Adrenal gland (tissue), 9 donors: ENCODE measurements at regions not wholly inside any gene's neighbourhood (a gene's known extent, or its start where the extent isn't known, plus 50 kb on each side); places are given as distances from the start of the nearest gene placed in this dataset.
A peak's percentile ranks its signal among the peaks of the same experiment; 100 is the strongest.

Source experiments
- DNase-seq, 7 donors: peaks; one replicate each; pipeline ENCODE4 v3.0.0-alpha.2; 2019 to 2020
- H3K27ac ChIP-seq, 5 donors: fragments of 200-600 bp; sonication (generic) in 4 of 5; 1 replicate in 3 of 5; 2 replicates in 2 of 5; pipeline versions ENCODE4 v1.5.1 to v1.8.0; 2016 to 2020; ENCODE audit warnings: mild to moderate bottlenecking in 1 of 5
- H3K27me3 ChIP-seq: fragments of 200-600 bp; 2 replicates; pipeline ENCODE4 v1.8.0; 2021
- H3K36me3 ChIP-seq, 2 donors: fragments of 200-600 bp; replicated peaks in 1 of 2; 1 replicate in 1 of 2; 2 replicates in 1 of 2; pipeline versions ENCODE4 v1.5.1 to v1.8.0; 2018 to 2022
- H3K4me1 ChIP-seq, 2 donors: fragments of 200-600 bp; replicated peaks in 1 of 2; 1 replicate in 1 of 2; 2 replicates in 1 of 2; pipeline versions ENCODE4 v1.5.1 to v1.8.0; 2018 to 2021
- H3K4me3 ChIP-seq, 4 donors: fragments of 200-600 bp; sonication (generic) in 3 of 4; one replicate each; pipeline ENCODE4 v1.5.1; 2016 to 2018
- H3K9me3 ChIP-seq, 3 donors: fragments of 200-600 bp; sonication (generic) in 1 of 3; replicated peaks in 1 of 3; 1 replicate in 2 of 3; 2 replicates in 1 of 3; pipeline versions ENCODE4 v1.5.1 to v1.8.0; 2016 to 2021
- POLR2A ChIP-seq, 2 donors: fragments of 450-650 bp; IDR thresholded peaks; one replicate each; pipeline ENCODE4 v1.6.1; 2017; ENCODE audit warnings: antibody characterized with exemption in 2 of 2, mild to moderate bottlenecking in 2 of 2, moderate library complexity in 1 of 2
- WGBS, 4 donors: extraction: QIAGEN DNeasy Blood & Tissue Kit in 2 of 4; methylation state at CpG; one replicate each; pipeline versions ENCODE4 v1.1.5 to v1.1.7; 2013 to 2017; 5-methylcytosine and 5-hydroxymethylcytosine counted together
- intact Hi-C, 2 donors: fragments of 100-400 bp; cut with DNase I; formaldehyde crosslinking; loops; one replicate each; pipeline versions ENCODE4 v1.14.1 to v1.15.0; 2022 to 2023
- TF ChIP-seq, protein P1 (sequence below), 6 experiments: fragments of 450-650 bp in 4 of 6; fragments of 200-600 bp in 2 of 6; sonication (generic) in 1 of 6; IDR thresholded peaks; 1 replicate in 5 of 6; 2 replicates in 1 of 6; pipeline versions ENCODE4 v1.5.1 to v1.8.0; 2016 to 2021; ENCODE audit warnings: antibody characterized with exemption in 6 of 6, mild to moderate bottlenecking in 2 of 6, moderate library complexity in 1 of 6
- donor health status: healthy with polysubstance abuse.
- donor health status: Bipolar disorder and iron deficiency.
- donor health status: DM: yes; HTN: yes; CAD: no.
- donor health status: DM: no; HTN: no; CAD: no.
- donor health status: DM: no; HTN: no; CAD: no.

DNA sequence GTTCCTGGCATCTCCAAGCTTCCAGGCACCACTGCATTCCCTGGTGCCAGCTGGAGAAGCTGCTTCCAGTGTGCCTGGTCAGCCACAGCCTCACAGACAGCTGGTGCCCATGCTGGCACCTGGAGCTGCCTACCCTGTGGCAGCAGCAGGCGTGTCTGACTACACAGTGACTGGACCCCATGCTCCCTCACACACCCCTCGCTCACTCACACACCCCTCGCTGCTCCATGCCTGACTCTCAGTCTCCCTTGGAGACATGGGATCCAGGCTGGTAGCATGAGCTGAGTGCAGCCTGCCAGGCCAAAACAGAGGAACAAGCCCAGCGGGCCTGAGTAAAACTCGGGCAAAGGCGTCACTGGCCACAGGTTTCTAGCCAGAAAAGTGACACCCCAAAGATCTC, 59.1 kb upstream of the SMIM36 start:
- Histone ChIP-seq H3K9me3 (no peaks in the 10 kb centered on the region), H3K4me1 (peaks cover 9 to 11% of the 10 kb centered on the region in 2 donors), H3K4me3 (no peak overlapping the region), H3K27ac (no peak overlapping the region), H3K27me3 (no peaks in the 10 kb centered on the region), H3K36me3 (no peaks in the 10 kb centered on the region)
- no peak for DNase-seq
- WGBS, 4 donors, result 73 to 94% (median 89%) methylated on average over 5 to 6 of the region's 6 CpGs
- TF ChIP-seq POLR2A (IDR thresholded peaks at IDR 0.05), result no peak
- TF ChIP-seq, protein P1, sequence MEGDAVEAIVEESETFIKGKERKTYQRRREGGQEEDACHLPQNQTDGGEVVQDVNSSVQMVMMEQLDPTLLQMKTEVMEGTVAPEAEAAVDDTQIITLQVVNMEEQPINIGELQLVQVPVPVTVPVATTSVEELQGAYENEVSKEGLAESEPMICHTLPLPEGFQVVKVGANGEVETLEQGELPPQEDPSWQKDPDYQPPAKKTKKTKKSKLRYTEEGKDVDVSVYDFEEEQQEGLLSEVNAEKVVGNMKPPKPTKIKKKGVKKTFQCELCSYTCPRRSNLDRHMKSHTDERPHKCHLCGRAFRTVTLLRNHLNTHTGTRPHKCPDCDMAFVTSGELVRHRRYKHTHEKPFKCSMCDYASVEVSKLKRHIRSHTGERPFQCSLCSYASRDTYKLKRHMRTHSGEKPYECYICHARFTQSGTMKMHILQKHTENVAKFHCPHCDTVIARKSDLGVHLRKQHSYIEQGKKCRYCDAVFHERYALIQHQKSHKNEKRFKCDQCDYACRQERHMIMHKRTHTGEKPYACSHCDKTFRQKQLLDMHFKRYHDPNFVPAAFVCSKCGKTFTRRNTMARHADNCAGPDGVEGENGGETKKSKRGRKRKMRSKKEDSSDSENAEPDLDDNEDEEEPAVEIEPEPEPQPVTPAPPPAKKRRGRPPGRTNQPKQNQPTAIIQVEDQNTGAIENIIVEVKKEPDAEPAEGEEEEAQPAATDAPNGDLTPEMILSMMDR (IDR thresholded peaks at IDR 0.05), result no peak
- intact Hi-C loops, result no loop called here

- peak overlapping the region in 1 of 5 donors; percentile 69 for H3K27ac ChIP-seq
- no peak for TF ChIP-seq POLR2A (IDR thresholded peaks at IDR 0.05)
- TF ChIP-seq, protein P1 (IDR thresholded peaks at IDR 0.05), result no peak
- no peak overlapping the region for H3K4me3 ChIP-seq
- intact Hi-C loops, result no loop called here
- peak in 5 of 7 donors; percentile 19 to 46 (median 30) for DNase-seq
- 21 to 33% (median 31%) methylated on average over 6 of the region's 6 CpGs for WGBS, 4 donors
- no peaks in the 10 kb centered on the region for H3K9me3 ChIP-seq
- no peaks in the 10 kb centered on the region for H3K27me3 ChIP-seq
- H3K4me1 ChIP-seq, result peaks cover 9 to 17% of the 10 kb centered on the region in 2 donors
- H3K36me3 ChIP-seq, result no peaks in the 10 kb centered on the region
Measured at GRCh38 chr17:55567240-55568214, 56.3 kb upstream of the SMIM36 start.

DNA sequence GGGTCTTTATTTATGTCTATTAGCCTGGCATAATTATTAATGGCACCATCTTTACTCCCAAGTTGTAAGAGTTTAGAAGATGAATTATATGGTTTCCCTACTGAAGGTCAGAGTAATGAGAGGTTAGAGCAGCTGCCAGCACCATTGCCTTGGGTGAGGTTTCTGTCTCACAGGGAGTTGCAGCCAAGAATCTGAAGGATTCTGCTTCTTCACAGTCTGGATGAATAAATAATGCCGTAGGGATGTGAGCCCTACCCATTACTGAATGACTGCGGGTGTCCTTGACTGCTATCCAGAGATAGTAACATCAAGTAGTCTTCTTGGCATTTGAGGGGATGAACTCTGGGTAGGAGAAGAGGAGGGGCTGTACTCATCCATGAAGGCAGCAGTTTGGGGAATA, 52.8 kb upstream of the SMIM36 start:
- Histone ChIP-seq H3K27me3 (no peaks in the 10 kb centered on the region), H3K9me3 (no peaks in the 10 kb centered on the region), H3K4me3 (no peak overlapping the region), H3K27ac (no peak overlapping the region), H3K4me1 (peaks cover 9 to 17% of the 10 kb centered on the region in 2 donors), H3K36me3 (no peaks in the 10 kb centered on the region)
- peak in 4 of 7 donors; percentile 26 to 71 (median 44) for DNase-seq
- WGBS, 4 donors, result 10 to 47% (median 40%) methylated on average over 2 of the region's 2 CpGs
- intact Hi-C loops, result no loop called here
- TF ChIP-seq, protein P1 (IDR thresholded peaks at IDR 0.05), result no peak
- TF ChIP-seq POLR2A (IDR thresholded peaks at IDR 0.05), result no peak

GRCh38 chr17:55563363-55563762, 52.1 kb upstream of the SMIM36 start:
- H3K36me3 ChIP-seq, result no peaks in the 10 kb centered on the region
- no peak overlapping the region for H3K27ac ChIP-seq
- H3K9me3 ChIP-seq, result no peaks in the 10 kb centered on the region
- no peak overlapping the region for H3K4me3 ChIP-seq
- DNase-seq, result no peak
- intact Hi-C loops, result no loop called here
- H3K27me3 ChIP-seq, result no peaks in the 10 kb centered on the region
- 38 to 63% (median 52%) methylated on average over 1 of the region's 1 CpG for WGBS, 4 donors
- H3K4me1 ChIP-seq, result peaks cover 9 to 17% of the 10 kb centered on the region in 2 donors
- TF ChIP-seq, protein P1 (IDR thresholded peaks at IDR 0.05), result no peak
- TF ChIP-seq POLR2A (IDR thresholded peaks at IDR 0.05), result no peak
